Prostate gland (tissue), 2 donors: ENCODE measurements at regions not wholly inside any gene's neighbourhood (a gene's known extent, or its start where the extent isn't known, plus 50 kb on each side); places are given as distances from the start of the nearest gene placed in this dataset.

Experiments used
- POLR2A ChIP-seq: fragments of 450-650 bp; IDR thresholded peaks from one replicate; pipeline ENCODE4 v1.6.1; 2016; ENCODE audit warnings: antibody characterized with exemption, mild to moderate bottlenecking
- TF ChIP-seq, protein P1 (sequence below), 4 experiments: fragments of 200-600 bp in 2 of 4; fragments of 450-650 bp in 2 of 4; sonication (generic) in 2 of 4; IDR thresholded peaks; 1 replicate in 3 of 4; 2 replicates in 1 of 4; pipeline ENCODE4 v1.5.1; 2016 to 2019; ENCODE audit warnings: antibody characterized with exemption in 4 of 4, mild to moderate bottlenecking in 2 of 4, moderate library complexity in 2 of 4

DNA sequence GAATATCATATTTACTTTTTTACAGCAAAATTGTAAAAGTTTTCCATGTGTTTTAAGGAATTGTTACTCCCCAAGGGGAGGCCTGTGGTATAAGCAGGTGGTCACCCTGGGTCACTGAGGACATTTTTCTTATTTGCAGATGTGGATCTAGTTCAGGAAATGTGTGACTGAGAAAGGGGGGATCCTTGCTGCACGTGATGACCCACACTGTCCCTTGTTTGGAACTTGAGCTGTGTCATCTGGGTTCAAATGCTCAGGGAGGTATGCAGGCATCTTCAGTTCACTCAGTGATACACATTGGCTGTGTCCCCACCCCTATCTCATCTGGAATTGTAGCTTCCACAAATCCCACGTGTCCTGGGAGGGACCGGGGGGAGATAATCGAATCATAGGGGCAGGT, 431.9 kb upstream of the CDH4 start:
- TF ChIP-seq, protein P1, sequence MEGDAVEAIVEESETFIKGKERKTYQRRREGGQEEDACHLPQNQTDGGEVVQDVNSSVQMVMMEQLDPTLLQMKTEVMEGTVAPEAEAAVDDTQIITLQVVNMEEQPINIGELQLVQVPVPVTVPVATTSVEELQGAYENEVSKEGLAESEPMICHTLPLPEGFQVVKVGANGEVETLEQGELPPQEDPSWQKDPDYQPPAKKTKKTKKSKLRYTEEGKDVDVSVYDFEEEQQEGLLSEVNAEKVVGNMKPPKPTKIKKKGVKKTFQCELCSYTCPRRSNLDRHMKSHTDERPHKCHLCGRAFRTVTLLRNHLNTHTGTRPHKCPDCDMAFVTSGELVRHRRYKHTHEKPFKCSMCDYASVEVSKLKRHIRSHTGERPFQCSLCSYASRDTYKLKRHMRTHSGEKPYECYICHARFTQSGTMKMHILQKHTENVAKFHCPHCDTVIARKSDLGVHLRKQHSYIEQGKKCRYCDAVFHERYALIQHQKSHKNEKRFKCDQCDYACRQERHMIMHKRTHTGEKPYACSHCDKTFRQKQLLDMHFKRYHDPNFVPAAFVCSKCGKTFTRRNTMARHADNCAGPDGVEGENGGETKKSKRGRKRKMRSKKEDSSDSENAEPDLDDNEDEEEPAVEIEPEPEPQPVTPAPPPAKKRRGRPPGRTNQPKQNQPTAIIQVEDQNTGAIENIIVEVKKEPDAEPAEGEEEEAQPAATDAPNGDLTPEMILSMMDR (IDR thresholded peaks at IDR 0.05), result no peak
- TF ChIP-seq POLR2A, result no peak
